ENCODE measurements at regions not wholly inside any gene's neighbourhood (a gene's known extent, or its start where the extent isn't known, plus 50 kb on each side); places are given as distances from the start of the nearest gene placed in this dataset.
"Not testable (repeated sequence)": the region's sequence is repeated elsewhere in the genome, so short reads cannot be mapped to it uniquely, and the experiment has no call there.

GRCh38 chr3:106083207-106083606, 214.4 kb upstream of the CBLB start:
- DNase-seq: no peak

DNA sequence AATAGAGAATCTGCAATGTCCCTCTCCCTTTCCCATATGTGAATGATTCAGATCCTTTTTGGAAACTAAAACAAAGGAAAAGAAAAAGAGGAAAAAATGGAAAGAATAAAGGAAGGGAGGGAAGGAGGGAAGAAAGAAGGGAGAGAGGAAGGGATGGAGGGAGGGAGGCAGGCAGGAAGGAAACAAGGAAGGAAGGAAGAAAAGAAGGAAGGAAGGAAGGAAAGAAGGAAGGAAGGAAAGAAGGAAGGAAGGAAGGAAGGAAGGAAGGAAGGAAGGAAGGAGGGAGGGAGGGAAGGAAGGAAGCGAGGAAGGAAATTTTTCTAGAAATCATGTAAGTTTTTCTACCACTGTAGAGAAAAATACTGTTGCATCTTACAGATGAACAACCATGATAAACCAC, 215.0 kb upstream of the CBLB start:
- DNase-seq: no peak

- DNase-seq: no peak
Measured at GRCh38 chr3:106086038-106086437, 217.2 kb upstream of the CBLB start.

DNA sequence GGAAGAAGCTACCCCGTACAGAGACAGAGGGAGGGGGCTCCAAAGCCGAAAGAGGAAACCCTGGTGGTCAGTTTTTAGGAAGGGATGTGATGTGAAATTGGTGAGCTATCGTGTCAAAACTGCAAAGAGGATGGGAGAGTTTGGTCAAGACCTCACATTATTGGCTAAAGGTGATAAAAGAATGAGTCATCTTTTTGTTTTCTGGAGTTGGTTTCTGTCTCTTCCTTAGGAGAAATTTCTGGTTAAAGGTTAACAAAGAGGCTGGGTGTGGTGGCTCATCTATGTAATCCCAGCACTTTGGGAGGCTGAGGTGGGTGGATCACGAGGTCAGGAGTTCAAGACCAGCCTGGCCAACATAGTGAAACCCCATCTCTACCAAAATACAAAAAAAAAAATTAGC, 217.8 kb upstream of the CBLB start:
- no peak for DNase-seq

DNA sequence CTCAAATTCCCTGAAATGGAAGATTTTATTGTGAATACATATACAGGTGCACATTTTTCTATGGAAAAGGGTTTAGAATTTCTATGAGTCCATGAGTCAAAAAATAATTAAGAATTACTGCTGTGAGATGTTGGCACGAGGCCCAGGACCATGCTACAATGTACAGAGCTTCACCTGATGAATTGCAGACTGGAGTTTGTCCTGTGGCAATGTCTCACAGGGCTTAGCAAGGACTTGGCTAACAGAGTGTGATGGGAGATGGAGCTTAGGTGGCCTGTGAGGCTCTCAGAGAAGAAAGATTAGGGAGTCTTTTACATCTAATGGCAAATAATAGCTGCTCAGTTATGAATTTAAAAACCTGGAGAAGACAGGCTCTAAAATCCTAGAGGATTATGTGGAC, 219.5 kb upstream of the CBLB start:
- DNase-seq: no peak

DNA sequence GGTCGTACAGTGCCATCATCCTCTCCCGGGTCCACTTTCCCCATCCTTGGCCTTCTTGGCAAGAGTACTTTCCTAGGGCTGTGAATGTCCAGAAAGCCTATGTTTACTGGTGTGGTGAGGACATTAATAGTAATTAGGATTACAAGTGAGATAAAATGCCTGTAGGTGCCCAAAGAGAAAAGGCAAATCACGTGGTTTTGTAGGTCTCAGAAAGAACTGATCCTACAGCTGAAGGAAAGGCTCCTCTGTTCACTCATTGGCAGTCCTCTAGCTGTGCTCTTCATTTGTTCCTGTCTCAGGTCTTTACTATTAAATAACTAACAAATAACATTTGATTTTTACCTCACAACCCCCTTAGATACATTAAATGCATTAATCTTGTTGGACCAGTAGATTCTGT, 220.1 kb upstream of the CBLB start:
- no peak for DNase-seq

- DNase-seq: no peak
Measured at GRCh38 chr3:106089806-106090205, 221.0 kb upstream of the CBLB start.

- no peak for DNase-seq
Measured at GRCh38 chr3:106092792-106093191, 224.0 kb upstream of the CBLB start.

DNA sequence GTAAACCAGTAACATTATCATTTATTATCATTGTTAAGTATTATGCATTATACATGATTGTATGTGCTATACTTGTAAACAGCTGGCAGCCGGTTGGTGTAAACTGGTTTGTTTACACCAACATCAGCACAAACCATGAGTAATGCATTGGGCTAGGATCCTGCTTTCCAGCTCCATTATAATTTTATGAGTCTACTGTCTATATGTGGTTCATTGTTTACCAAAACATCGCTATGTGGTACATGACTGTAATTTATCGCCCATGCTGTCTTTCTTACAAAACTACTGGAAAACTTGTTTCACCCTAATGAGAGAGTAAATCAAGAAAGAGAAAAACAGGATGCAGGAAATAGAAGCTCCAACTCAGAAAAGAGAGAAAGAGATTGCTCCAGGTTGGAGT, 224.8 kb upstream of the CBLB start:
- DNase-seq: no peak

GRCh38 chr3:106097817-106098435, 229.1 kb upstream of the CBLB start:
- DNase-seq: no peak

GRCh38 chr3:106103383-106103782, 234.6 kb upstream of the CBLB start:
- no peak for DNase-seq

DNA sequence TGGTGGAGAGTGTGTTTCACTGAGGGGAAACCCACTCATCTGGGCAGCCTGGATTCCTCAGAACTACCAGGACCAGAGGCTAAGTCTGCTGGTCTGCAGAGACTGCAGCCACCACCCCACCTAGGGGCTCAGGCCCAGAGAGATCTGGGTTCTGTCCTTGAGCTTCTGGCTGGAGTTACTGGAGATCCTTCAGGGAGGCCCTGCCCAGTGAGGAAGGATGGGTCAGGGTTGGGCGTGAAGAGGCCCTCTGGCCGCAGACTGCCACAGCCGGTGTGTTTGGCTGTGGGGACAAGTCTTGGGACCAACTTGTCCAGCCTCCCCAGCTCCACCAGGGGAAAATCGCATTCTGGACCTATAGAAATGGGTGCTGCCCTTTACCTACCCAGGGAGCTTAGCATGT, 235.3 kb upstream of the CBLB start:
- DNase-seq: no peak

GRCh38 chr3:106108925-106109324, 240.1 kb upstream of the CBLB start:
- no peak for DNase-seq

GRCh38 chr3:106112561-106112960, 243.7 kb upstream of the CBLB start:
- not testable (repeated sequence) for DNase-seq

DNA sequence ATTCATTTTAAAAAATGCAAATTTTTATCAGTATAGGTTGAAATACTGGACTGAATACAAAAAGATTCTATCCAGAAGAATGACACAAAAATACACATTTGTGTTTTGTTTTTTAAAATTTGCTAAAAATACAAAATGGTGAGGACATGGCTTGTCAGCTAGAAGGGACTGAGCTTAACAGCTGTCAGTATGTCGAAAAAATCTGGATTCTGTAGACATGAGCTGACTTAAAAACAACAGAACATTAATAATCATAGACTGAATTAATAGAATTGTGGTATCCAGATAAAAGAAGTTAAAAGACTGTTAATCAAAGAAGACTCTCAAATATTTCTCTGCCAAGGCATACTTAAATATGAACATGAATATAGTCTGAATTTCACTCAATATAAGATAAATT, 244.9 kb upstream of the CBLB start:
- no peak for DNase-seq

DNA sequence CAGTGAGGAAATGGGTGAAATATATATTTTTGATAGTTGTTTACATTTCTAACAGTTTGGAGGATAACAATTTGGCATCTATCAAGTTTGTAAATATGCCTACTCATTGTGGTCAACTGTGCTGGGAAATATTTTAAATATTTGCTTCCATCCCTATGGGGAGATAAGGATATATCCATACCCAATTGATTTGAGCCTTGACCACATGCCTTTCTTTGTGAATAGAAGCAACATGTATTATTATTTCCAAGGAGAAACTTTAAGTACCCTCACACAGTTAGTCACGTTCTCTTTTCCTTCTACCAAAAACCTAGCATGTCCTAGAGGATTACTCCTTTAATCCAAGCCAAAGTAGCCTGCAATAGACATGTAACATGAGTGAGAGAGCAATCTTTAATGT, 245.4 kb upstream of the CBLB start:
- DNase-seq: no peak

DNA sequence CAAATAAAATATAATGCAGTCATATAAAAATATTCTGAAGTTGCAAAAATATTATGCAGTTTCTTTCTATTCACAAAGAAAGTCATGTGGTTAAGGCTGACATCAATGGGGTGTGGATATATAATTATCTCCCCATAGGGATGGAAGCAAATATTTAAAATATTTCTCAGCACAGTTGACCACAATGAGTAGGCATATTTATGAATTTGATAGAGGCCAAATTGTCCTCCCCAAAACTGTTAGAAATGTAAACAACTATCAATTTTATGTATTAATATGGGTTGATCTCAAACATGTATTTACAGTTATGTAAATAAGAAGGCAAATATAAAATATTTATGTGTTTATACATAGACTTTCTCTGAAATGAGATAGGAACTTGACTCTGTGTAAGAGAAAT, 246.0 kb upstream of the CBLB start:
- DNase-seq: no peak

DNA sequence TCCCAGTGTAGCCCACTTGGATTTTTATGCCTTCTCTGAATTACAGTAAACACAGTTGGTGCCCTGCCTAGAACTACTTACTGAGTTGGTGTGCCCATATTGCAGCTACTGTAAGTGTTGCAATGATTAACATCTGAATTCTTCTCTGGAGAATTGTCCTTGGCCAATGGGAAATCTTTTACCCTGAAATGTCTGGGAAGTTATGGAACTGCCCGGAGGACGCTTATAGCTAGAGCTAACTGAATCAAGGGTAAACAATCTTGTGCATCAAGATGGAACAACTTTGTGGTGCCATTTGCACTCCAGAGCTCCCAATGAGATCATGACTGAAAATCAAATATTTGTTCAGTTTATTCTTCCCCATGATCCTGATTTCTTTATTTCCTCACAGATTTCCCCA, 246.7 kb upstream of the CBLB start:
- no peak for DNase-seq

DNA sequence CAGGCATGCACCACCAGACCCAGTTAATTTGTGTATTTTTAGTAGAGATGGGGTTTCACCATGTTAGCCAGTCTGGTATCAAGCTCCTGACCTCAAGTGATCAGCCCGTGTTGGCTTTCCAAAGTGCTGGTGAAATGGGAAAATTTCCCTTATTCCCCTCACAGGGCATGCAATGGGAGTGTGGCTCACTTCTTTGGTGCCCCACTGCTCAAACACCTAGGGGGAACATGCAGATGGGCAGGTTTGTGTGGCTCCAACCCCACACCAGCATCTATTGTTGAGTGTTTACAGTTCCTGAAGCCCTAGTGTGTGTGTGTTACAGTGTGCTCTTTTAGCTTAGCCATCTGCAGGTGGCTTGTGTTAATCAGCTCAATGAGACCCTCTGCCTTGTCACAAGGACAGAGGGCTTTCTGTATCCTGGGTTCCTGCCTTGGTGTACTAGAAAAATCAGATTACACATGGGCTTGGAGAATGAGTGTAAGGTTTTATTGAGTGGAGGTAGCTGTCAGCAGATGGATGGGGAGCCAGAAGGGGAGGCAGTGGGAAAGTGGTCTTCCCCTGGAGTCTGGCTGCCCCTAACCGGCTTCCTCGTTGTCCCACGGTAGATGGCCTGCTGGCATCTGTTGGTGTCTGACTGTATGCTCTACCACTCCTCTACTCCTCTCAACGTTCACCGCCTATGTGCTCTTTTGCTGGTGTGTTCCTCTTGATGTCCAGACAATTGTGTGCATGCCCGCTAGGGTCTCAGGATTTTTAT, 248.1 kb upstream of the CBLB start:
- no peak for DNase-seq

GRCh38 chr3:106117490-106117858, 248.7 kb upstream of the CBLB start:
- DNase-seq: no peak

DNA sequence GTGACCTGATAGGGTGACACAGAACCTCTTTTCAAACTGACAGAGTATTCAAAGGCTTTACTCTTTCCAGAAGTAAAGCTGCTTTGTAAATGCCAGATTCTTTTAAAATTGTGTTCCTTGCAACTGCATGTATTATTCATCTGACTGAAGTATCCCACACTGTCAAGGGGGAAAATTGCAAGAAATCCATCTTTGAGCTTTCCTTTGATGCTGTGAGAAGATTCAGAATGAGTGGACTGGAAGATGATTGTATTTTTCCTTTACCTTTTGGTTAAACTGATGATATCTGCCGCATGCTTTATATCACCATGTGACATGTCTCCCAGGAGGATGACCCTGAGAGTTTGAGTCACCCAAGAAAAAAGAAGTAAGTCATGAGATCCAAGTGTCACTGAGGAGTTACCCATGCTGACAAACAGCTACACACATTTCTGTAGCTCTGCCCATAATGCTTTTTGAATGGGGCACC, 250.8 kb upstream of the CBLB start:
- no peak for DNase-seq

GRCh38 chr3:106120356-106120755, 251.5 kb upstream of the CBLB start:
- no peak for DNase-seq

GRCh38 chr3:106121491-106122289, 252.9 kb upstream of the CBLB start:
- no peak for DNase-seq

DNA sequence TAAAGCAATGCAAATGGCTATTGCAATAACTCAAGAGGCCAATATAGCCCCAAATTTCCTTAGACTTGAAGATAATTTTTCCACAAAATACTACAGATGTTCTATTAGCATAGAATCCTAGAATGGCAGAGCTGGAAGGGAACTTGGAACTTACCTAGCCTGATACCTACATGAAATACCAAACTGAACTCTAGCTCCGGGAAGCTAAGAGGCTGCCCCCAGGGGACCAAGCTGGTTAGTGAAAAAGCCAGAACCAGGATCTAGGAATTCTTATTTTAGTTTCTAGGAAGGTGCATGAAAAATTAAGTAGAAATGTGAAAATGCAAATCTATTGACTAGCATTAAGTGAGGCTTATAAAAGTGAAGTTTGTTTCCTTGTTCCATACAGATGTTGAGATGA, 256.0 kb upstream of the CBLB start:
- DNase-seq: no peak
